Osteocyte (in vitro differentiated cells): ENCODE measurements at regions not wholly inside any gene's neighbourhood (a gene's known extent, or its start where the extent isn't known, plus 50 kb on each side); places are given as distances from the start of the nearest gene placed in this dataset.
"Not testable (repeated sequence)": the region's sequence is repeated elsewhere in the genome, so short reads cannot be mapped to it uniquely, and the experiment has no call there.

ENCODE experiments used
- DNase-seq: peaks from one replicate; pipeline ENCODE4 v3.0.0; 2021; ENCODE audit warnings: mixed read lengths; ENCODE audit not compliant: unreplicated experiment; ENCODE audit errors: extremely low spot score
- H3K27ac Mint-ChIP-seq: one replicate; pipeline ENCODE4 v1.8.0; 2021; ENCODE audit warnings: mild to moderate bottlenecking, mixed read lengths; ENCODE audit not compliant: unreplicated experiment
- H3K27me3 Mint-ChIP-seq: one replicate; pipeline ENCODE4 v1.8.0; 2021; ENCODE audit warnings: mixed read lengths; ENCODE audit not compliant: unreplicated experiment
- H3K36me3 Mint-ChIP-seq: one replicate; pipeline ENCODE4 v1.8.0; 2021; ENCODE audit warnings: mixed read lengths; ENCODE audit not compliant: unreplicated experiment
- H3K4me1 Mint-ChIP-seq: one replicate; pipeline ENCODE4 v1.8.0; 2021; ENCODE audit warnings: mixed read lengths; ENCODE audit not compliant: unreplicated experiment
- H3K4me3 Mint-ChIP-seq: one replicate; pipeline ENCODE4 v1.8.0; 2021; ENCODE audit warnings: mild to moderate bottlenecking, moderate library complexity, mixed read lengths; ENCODE audit not compliant: unreplicated experiment
- H3K9me3 Mint-ChIP-seq: one replicate; pipeline ENCODE4 v1.8.0; 2021; ENCODE audit warnings: mixed read lengths; ENCODE audit not compliant: unreplicated experiment
- TF ChIP-seq, protein P1 (sequence below): fragments of 200-600 bp; sonication (generic); IDR thresholded peaks from 2 replicates; pipeline ENCODE4 v1.5.0; 2021; ENCODE audit warnings: antibody characterized with exemption, mild to moderate bottlenecking, moderate library complexity

DNA sequence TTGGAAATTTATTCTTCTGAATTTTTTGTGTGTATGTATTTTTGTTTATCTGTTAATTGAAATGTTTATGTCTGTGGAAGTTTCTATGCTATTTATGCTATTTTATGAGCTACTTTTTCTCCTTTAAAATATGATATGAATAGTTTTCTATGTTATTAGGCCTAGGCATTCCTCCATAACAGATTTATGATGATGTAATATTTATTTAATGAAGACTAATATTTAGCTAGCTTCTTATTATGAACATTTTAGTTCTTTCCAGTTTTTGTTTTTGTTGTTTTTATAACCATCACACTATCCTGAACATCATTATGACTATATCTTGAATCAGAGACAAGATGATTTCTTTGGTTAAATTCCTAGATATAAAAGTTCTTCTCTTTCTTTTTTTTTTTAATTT, 70.7 kb downstream of the P2RY1 start:
- TF ChIP-seq, protein P1, sequence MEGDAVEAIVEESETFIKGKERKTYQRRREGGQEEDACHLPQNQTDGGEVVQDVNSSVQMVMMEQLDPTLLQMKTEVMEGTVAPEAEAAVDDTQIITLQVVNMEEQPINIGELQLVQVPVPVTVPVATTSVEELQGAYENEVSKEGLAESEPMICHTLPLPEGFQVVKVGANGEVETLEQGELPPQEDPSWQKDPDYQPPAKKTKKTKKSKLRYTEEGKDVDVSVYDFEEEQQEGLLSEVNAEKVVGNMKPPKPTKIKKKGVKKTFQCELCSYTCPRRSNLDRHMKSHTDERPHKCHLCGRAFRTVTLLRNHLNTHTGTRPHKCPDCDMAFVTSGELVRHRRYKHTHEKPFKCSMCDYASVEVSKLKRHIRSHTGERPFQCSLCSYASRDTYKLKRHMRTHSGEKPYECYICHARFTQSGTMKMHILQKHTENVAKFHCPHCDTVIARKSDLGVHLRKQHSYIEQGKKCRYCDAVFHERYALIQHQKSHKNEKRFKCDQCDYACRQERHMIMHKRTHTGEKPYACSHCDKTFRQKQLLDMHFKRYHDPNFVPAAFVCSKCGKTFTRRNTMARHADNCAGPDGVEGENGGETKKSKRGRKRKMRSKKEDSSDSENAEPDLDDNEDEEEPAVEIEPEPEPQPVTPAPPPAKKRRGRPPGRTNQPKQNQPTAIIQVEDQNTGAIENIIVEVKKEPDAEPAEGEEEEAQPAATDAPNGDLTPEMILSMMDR, result no peak
- Mint-ChIP-seq H3K9me3 (no peaks in the 10 kb centered on the region), H3K4me1 (no peaks in the 10 kb centered on the region), H3K27me3 (no peaks in the 10 kb centered on the region), H3K27ac (no peak overlapping the region), H3K4me3 (no peak overlapping the region), H3K36me3 (no peaks in the 10 kb centered on the region)
- no peak for DNase-seq

DNA sequence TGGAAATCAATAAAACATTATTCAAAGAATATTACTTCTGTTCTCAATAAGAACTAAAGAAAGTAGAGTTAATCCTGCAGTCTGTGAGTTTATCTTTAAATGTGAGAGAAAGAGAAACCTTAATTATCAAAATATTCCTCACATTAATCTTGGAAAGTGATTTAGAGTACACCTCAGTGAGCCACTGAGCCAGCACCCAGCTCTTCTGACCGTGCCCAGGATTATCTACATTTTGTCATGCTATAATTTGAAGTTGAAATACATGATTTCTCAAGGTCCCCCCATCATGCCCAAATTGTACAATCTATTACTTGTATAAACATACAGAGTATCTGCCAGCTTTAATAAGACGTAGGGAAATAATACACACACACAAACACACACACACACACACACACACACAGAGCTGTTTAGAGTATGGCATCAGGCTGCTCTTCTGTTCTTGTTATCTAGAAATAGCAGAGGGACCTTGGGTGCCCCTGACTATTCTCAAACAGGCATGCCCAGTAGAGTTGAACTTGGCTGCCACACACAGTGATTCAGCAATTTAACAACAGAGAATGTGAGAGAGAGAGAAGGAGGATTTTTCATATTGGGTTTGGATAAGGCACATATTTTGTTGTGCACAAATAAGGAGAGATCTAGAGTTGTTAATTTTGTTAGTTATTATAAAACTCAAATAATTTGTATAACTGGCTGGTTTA, 74.4 kb downstream of the P2RY1 start:
- no peak overlapping the region for H3K27ac Mint-ChIP-seq
- no peaks in the 10 kb centered on the region for H3K27me3 Mint-ChIP-seq
- H3K9me3 Mint-ChIP-seq, result no peaks in the 10 kb centered on the region
- H3K4me1 Mint-ChIP-seq, result no peaks in the 10 kb centered on the region
- H3K4me3 Mint-ChIP-seq, result no peak overlapping the region
- H3K36me3 Mint-ChIP-seq, result no peaks in the 10 kb centered on the region
- no peak for DNase-seq
- TF ChIP-seq, protein P1, result no peak

DNA sequence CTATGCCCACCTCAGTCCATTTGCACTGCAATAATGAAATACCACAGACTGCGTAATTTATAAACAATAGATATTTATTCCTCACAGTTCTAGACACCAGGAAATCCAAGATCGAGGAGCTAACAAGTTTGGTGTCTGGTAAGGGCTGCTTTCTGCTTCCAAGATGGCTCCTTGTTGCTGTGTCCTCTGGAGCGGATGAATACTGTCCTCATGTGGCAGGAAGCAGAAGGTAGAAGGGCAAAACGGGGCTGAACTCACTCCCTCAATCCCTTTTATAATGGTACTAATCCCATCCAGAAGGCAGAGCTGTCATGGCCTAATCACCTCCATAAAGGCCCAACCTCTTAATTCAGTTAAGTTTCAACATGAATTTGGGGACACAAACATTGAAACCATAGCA, 75.3 kb downstream of the P2RY1 start:
- H3K4me1 Mint-ChIP-seq, result no peaks in the 10 kb centered on the region

DNA sequence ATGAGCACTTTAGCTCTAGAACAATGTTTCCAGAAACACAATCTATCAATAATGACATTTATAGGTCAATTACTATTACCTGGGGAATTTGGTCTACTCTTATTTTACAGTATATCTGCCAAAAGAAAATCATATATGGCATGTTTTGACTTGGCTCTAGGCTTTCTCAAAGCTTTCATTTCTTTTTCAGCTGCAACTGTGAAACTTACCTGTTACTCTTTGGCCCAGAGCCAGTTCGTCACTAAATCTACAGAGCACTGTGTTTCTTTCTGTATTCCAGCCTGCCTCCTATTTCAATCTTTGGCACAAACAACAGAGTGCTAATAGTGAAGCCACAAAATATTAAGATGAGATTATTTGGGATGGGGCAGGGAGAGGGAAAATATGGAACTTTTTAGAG, 76.0 kb downstream of the P2RY1 start:
- no peak overlapping the region for H3K27ac Mint-ChIP-seq
- H3K27me3 Mint-ChIP-seq, result no peaks in the 10 kb centered on the region
- H3K4me1 Mint-ChIP-seq, result no peaks in the 10 kb centered on the region
- H3K4me3 Mint-ChIP-seq, result no peak overlapping the region
- DNase-seq, result no peak
- no peaks in the 10 kb centered on the region for H3K36me3 Mint-ChIP-seq
- TF ChIP-seq, protein P1, result no peak
- no peaks in the 10 kb centered on the region for H3K9me3 Mint-ChIP-seq

More for the DNA sequence above, 75.3 kb downstream of the P2RY1 start:
- Mint-ChIP-seq H3K36me3 (no peaks in the 10 kb centered on the region), H3K4me3 (no peak overlapping the region), H3K27me3 (no peaks in the 10 kb centered on the region), H3K27ac (no peak overlapping the region), H3K9me3 (no peaks in the 10 kb centered on the region)
- TF ChIP-seq, protein P1, result no peak
- no peak for DNase-seq

DNA sequence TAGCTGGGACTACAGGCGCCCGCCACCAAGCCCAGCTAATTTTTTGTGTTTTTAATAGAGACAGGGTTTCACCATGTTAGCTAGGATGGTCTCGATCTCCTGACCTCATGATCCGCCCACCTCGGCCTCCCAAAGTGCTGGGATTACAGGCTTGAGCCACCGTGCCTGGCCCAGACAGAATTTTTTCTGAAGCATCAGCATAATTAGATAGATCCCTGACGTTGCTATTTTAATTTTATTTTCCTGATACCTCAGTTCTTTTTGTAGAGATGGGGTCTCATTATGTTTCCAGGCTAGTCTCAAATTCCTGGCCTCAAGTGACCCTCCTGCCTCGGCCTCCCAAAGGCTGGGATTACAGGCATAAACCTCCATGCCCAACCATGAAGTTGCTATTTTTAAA, 79.8 kb downstream of the P2RY1 start:
- not testable (repeated sequence) for H3K27me3 Mint-ChIP-seq, H3K36me3 Mint-ChIP-seq, H3K4me3 Mint-ChIP-seq, DNase-seq, H3K4me1 Mint-ChIP-seq, H3K27ac Mint-ChIP-seq, H3K9me3 Mint-ChIP-seq
